Karpas-422 (cell line): ENCODE measurements at regions not wholly inside any gene's neighbourhood (a gene's known extent, or its start where the extent isn't known, plus 50 kb on each side); places are given as distances from the start of the nearest gene placed in this dataset.

ENCODE experiments used
- DNase-seq: peaks from one replicate; pipeline ENCODE4 v3.0.0-alpha.2; 2015
- H2AFZ ChIP-seq: fragments of 200-600 bp; sonication (generic); 2 replicates; pipeline ENCODE4 v1.6.1; 2014; ENCODE audit warnings: antibody characterized with exemption, low read length, mixed read lengths
- H3K27ac ChIP-seq: fragments of 200-600 bp; sonication (generic); 2 replicates; pipeline ENCODE4 v1.5.1; 2014; ENCODE audit warnings: mild to moderate bottlenecking, low read length, moderate library complexity
- H3K27me3 ChIP-seq: fragments of 200-600 bp; sonication (generic); 2 replicates; pipeline ENCODE4 v1.6.1; 2014; ENCODE audit warnings: low read length, mixed read lengths
- H3K36me3 ChIP-seq: fragments of 200-600 bp; sonication (generic); 2 replicates; pipeline ENCODE4 v1.6.1; 2014; ENCODE audit warnings: low read length, mixed read lengths; ENCODE audit not compliant: insufficient read depth
- H3K4me1 ChIP-seq: fragments of 200-600 bp; sonication (generic); 2 replicates; pipeline ENCODE4 v1.6.1; 2014; ENCODE audit warnings: mild to moderate bottlenecking, low read length, mixed read lengths
- H3K4me2 ChIP-seq: fragments of 200-600 bp; sonication (generic); 2 replicates; pipeline ENCODE4 v1.6.1; 2014; ENCODE audit warnings: low read length, low read depth, mild to moderate bottlenecking; ENCODE audit not compliant: poor library complexity, severe bottlenecking
- H3K4me3 ChIP-seq: fragments of 200-600 bp; sonication (generic); 2 replicates; pipeline ENCODE4 v1.5.1; 2014; ENCODE audit warnings: mild to moderate bottlenecking, antibody characterized with exemption, low read length, mixed read lengths
- H3K79me2 ChIP-seq: fragments of 200-600 bp; sonication (generic); 2 replicates; pipeline ENCODE4 v1.6.1; 2014; ENCODE audit warnings: mild to moderate bottlenecking, low read length, mixed read lengths
- H3K9ac ChIP-seq: fragments of 200-600 bp; sonication (generic); 2 replicates; pipeline ENCODE4 v1.6.0; 2014; ENCODE audit warnings: low read length
- H3K9me2 ChIP-seq: fragments of 200-600 bp; sonication (generic), shearing (Covaris generic); replicated peaks from 2 replicates; pipeline ENCODE4 v1.6.0; 2014; ENCODE audit warnings: mild to moderate bottlenecking, low read length, moderate library complexity; ENCODE audit not compliant: insufficient read depth
- H3K9me3 ChIP-seq: fragments of 300-700, 200-600 bp; sonication (generic); 2 replicates; pipeline ENCODE4 v1.6.1; 2014; ENCODE audit warnings: low read length, mixed read lengths
- H4K20me1 ChIP-seq: fragments of 200-600 bp; sonication (generic); 2 replicates; pipeline ENCODE4 v1.6.1; 2014; ENCODE audit warnings: mild to moderate bottlenecking, antibody characterized with exemption, low read length, low read depth; ENCODE audit not compliant: insufficient read depth

DNA sequence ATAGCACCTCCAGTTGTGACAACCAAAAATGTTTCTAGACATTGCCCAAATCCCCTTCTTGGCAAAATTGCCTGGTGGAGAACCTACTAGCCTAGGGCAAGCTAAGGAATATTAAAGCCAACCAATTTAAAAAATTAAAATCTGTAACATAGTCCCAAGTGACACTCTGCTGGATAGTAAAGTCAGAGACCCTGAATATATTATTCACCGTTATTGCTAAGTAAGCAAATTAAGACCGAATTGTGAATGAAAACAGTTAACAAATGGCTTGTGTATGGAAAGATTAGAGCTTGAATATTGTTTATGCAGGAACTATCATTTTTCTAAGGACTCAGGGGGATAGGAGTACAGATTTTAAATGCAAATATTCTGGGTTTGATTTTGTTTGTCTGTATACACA lies 208.1 kb downstream of the DMAC1 start:
- no peak overlapping the region for H2AFZ ChIP-seq
- no peaks in the 10 kb centered on the region for H3K9me2 ChIP-seq
- H3K4me1 ChIP-seq: no peaks in the 10 kb centered on the region
- H4K20me1 ChIP-seq: no peaks in the 10 kb centered on the region
- H3K27me3 ChIP-seq: no peaks in the 10 kb centered on the region
- H3K4me3 ChIP-seq: no peak overlapping the region
- no peaks in the 10 kb centered on the region for H3K79me2 ChIP-seq
- no peak overlapping the region for H3K9ac ChIP-seq
- no peak for DNase-seq
- no peaks in the 10 kb centered on the region for H3K36me3 ChIP-seq
- H3K9me3 ChIP-seq: no peaks in the 10 kb centered on the region
- H3K27ac ChIP-seq: no peak overlapping the region
- no peak overlapping the region for H3K4me2 ChIP-seq

DNA sequence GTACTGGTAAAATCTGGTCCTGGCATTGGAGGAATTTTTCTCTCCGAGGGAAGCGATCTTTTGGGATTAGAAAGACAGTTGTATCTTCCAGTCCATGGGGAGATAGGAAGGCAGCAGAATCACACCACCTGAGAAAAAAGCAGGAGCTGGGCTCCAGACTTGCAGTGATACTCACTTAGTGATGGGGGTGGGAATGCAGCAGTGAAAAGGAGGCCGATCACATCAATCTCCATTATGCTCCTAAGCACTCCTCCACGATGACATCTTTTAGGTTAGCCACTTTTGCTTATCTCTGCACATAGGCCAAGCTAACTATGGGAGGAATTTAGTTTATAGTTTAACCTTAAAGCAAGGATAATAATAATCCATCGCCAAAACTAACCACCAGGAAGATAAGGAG lies 219.0 kb downstream of the DMAC1 start:
- Histone ChIP-seq H3K9ac (no peak overlapping the region), H3K27ac (no peak overlapping the region), H3K36me3 (no peaks in the 10 kb centered on the region), H2AFZ (no peak overlapping the region), H3K9me2 (no peaks in the 10 kb centered on the region), H3K9me3 (no peaks in the 10 kb centered on the region), H3K79me2 (no peaks in the 10 kb centered on the region), H3K4me1 (no peaks in the 10 kb centered on the region), H3K4me3 (no peak overlapping the region), H4K20me1 (no peaks in the 10 kb centered on the region), H3K27me3 (no peaks in the 10 kb centered on the region), H3K4me2 (no peak overlapping the region)
- DNase-seq: no peak

DNA sequence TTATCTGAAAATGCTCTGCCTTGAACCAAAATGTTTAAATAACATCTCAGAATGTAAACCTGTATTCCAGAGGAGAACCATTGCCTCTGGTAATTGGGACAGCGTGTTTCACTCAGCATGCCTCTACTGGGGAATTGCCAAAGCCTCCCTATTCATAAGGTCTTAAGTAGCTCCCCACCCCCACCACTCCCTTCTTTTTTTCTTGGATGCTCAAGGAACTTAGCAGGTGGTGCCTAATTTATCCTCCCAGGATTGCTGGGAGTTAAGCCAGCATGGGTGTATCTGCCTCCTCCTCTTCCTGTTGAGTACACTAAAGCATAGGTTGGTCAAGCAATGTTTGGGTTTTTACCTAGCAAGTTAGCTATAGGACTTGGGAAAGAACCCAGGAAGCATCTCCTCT lies 220.2 kb downstream of the DMAC1 start:
- H3K4me2 ChIP-seq: no peak overlapping the region

DNA sequence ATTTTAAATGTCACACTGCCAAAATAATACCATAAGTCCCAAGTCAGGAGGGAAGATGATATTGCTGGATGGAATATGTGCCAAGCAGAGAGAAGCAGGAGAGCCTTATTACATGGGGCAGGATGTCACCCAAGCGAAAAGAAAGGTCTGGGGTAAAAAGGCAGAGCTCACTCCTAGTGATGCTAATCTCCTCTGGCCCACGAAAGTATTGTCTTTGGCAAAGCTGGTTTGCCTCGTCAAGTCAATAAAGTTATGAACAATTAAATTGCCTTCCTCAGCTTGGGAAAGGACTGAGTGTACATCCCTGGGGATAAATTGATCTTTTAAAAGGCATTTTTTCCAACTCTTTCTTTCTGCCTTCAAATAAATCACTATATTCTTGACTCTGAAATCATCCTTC lies 220.6 kb downstream of the DMAC1 start:
- H2AFZ ChIP-seq: no peak overlapping the region
- H3K4me2 ChIP-seq: no peak overlapping the region
- no peaks in the 10 kb centered on the region for H4K20me1 ChIP-seq
- H3K9me2 ChIP-seq: no peaks in the 10 kb centered on the region
- no peak overlapping the region for H3K4me3 ChIP-seq
- H3K27me3 ChIP-seq: no peaks in the 10 kb centered on the region
- no peaks in the 10 kb centered on the region for H3K79me2 ChIP-seq
- DNase-seq: no peak
- no peak overlapping the region for H3K9ac ChIP-seq
- no peaks in the 10 kb centered on the region for H3K4me1 ChIP-seq
- H3K27ac ChIP-seq: no peak overlapping the region
- H3K36me3 ChIP-seq: no peaks in the 10 kb centered on the region
- H3K9me3 ChIP-seq: no peaks in the 10 kb centered on the region

More for the DNA sequence above, 220.2 kb downstream of the DMAC1 start:
- Histone ChIP-seq H3K9ac (no peak overlapping the region), H3K27me3 (no peaks in the 10 kb centered on the region), H3K36me3 (no peaks in the 10 kb centered on the region), H3K9me3 (no peaks in the 10 kb centered on the region), H3K9me2 (no peaks in the 10 kb centered on the region), H3K79me2 (no peaks in the 10 kb centered on the region), H3K27ac (no peak overlapping the region), H3K4me3 (no peak overlapping the region), H2AFZ (no peak overlapping the region), H4K20me1 (no peaks in the 10 kb centered on the region), H3K4me1 (no peaks in the 10 kb centered on the region)
- no peak for DNase-seq

DNA sequence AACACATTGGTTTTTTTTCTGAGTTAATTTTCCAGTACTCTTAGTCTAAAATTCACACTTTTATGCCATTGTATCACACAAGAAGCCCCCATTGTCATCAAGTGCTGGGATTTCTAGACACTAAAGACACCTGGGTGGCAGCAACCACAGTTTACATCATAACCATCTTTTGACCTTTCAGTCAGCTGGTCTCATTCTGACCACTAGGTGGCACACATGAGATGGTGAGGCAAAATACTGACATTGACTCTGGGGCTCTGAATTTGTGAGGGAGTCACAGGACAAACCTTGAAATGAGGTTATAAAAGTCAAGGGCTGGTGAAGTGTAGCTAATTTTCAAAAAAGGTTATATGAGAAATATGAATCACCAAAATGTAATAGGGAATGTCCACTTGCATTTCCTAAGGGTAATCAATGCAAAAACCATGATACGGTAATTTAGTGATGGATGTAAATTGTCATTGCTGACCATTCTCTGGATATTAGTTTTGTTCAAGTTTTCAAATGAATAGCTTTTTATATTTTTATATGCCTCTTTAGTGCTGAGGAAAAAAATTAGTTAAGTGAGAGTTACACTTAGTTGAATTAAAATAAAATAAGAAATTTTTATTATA lies 229.4 kb downstream of the DMAC1 start:
- Histone ChIP-seq H3K9me2 (no peaks in the 10 kb centered on the region), H3K36me3 (no peaks in the 10 kb centered on the region), H3K79me2 (no peaks in the 10 kb centered on the region), H3K4me2 (no peak overlapping the region), H3K27ac (no peak overlapping the region), H3K4me3 (no peak overlapping the region), H3K4me1 (no peaks in the 10 kb centered on the region), H2AFZ (no peak overlapping the region), H3K27me3 (no peaks in the 10 kb centered on the region), H3K9ac (no peak overlapping the region), H3K9me3 (no peaks in the 10 kb centered on the region), H4K20me1 (no peaks in the 10 kb centered on the region)
- peak; percentile 88 for DNase-seq

DNA sequence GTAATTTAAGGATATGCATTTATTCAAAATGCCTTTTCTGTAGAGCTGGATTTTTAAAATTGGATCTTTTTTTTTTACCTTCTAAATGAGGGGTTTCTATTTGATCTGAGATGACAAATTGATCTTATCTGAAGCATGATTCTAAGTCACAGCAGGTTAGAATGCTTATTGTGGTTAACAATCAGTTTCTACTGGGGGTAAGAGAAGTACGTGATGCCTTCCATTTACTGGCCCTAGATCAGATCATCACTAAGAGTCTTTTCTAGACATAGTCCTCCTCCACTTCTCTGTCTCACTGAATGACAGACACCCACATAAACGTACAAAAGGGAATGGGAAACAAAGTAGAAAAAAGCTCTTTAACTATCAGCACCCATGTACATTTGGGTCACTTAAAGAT lies 231.9 kb downstream of the DMAC1 start:
- no peaks in the 10 kb centered on the region for H3K27me3 ChIP-seq
- H4K20me1 ChIP-seq: no peaks in the 10 kb centered on the region
- no peak overlapping the region for H3K4me3 ChIP-seq
- H3K4me1 ChIP-seq: no peaks in the 10 kb centered on the region
- no peak overlapping the region for H3K4me2 ChIP-seq
- no peaks in the 10 kb centered on the region for H3K36me3 ChIP-seq
- H2AFZ ChIP-seq: no peak overlapping the region
- H3K9ac ChIP-seq: no peak overlapping the region
- H3K27ac ChIP-seq: no peak overlapping the region
- DNase-seq: no peak
- no peaks in the 10 kb centered on the region for H3K79me2 ChIP-seq
- no peaks in the 10 kb centered on the region for H3K9me3 ChIP-seq
- no peaks in the 10 kb centered on the region for H3K9me2 ChIP-seq

DNA sequence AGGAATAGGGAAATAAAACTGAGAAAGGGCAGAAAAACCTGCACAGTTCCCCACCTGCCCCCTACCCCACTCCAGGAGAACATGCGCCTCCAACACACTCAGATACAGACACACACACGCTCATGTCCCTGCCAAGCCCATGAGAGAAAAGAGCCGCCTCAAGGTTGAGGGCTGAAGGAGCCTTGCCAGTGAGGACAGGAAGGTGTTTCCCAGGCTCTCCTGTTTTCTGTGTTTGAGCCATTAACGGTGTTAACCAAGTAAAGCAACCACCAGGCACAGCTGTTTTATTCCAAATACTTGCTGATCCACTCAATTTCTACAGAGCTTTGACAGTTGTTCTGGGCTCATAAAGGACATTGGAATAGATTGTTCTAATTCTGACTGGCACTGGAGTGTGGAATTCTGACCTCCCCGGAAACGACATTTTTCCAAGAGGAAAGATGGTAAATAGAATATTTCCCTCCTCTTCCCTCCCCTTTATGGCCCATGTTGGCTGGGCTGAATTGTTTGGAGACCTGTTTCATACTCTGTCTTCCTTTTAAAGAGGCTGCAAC lies 238.0 kb downstream of the DMAC1 start:
- H3K9me2 ChIP-seq: no peaks in the 10 kb centered on the region
- H3K9me3 ChIP-seq: no peaks in the 10 kb centered on the region
- no peak overlapping the region for H3K9ac ChIP-seq
- H2AFZ ChIP-seq: no peak overlapping the region
- no peaks in the 10 kb centered on the region for H3K79me2 ChIP-seq
- no peaks in the 10 kb centered on the region for H3K4me1 ChIP-seq
- no peak overlapping the region for H3K4me3 ChIP-seq
- H3K4me2 ChIP-seq: no peak overlapping the region
- no peak for DNase-seq
- no peaks in the 10 kb centered on the region for H3K36me3 ChIP-seq
- no peaks in the 10 kb centered on the region for H4K20me1 ChIP-seq
- no peak overlapping the region for H3K27ac ChIP-seq
- H3K27me3 ChIP-seq: no peaks in the 10 kb centered on the region

DNA sequence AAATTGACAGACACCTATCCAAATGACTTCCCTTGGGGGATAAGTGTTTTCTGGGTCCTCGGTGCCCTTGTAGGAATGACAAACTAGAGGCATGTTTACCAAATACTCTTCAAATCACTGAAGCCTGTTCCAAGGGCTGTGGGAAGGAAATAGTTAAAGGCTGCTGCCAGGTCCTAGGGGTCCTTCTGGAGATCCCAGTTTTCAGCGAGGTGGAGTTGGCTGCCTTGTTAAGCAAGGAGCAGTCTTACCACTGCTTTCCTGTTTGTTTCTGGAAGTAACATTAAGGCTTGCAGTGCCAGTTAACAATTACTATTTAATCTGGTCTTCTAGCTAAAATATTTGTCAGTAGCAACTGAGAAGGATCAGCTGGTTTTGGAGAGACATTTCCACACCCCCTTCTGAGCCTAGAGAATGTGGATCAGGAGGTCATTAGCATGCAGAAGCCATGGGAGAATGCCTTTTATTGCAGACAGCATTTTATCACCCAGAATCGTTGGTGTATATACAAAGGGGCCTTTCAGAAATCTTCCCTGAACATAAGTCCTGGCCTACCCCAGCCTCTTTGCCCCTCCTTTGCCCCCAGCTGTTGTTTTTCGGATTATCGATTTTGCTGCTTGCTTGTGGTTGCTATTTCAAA lies 238.8 kb downstream of the DMAC1 start:
- Histone ChIP-seq H3K9ac (no peak overlapping the region), H3K4me2 (no peak overlapping the region), H3K9me2 (no peaks in the 10 kb centered on the region), H3K36me3 (no peaks in the 10 kb centered on the region), H3K27me3 (no peaks in the 10 kb centered on the region), H3K4me1 (no peaks in the 10 kb centered on the region), H4K20me1 (no peaks in the 10 kb centered on the region), H2AFZ (no peak overlapping the region), H3K27ac (no peak overlapping the region), H3K79me2 (no peaks in the 10 kb centered on the region), H3K9me3 (no peaks in the 10 kb centered on the region), H3K4me3 (no peak overlapping the region)
- no peak for DNase-seq
